K562 (cell line): ENCODE measurements at regions not wholly inside any gene's neighbourhood (a gene's known extent, or its start where the extent isn't known, plus 50 kb on each side); places are given as distances from the start of the nearest gene placed in this dataset.

Experiments used
- ATAC-seq: fragments of 200-7000 bp; cut with Tn5 transposase; 3 replicates; pipeline ENCODE4 v1.9.1; 2020; ENCODE audit warnings: moderate library complexity
- BruUV-seq: library from RNA; stranded (reverse); fragments of 400-500 nt; replicated peaks from 2 replicates; lab custom pipeline; 2021; lab: Mats Ljungman, UMichigan
- CTCF ChIA-PET: fragments of 300-600 bp; formaldehyde crosslinking; extraction: SDS; loops from one replicate; lab custom pipeline; 2021; ENCODE audit warnings: low intra/inter-chr PET ratio; lab: Yijun Ruan, JAX
- POLR2A ChIA-PET: fragments of 300-600, 350-650 bp; sonication (Branson Sonifier 250); formaldehyde crosslinking; extraction: SDS; loops from one replicate; lab custom pipeline; 2021; ENCODE audit warnings: antibody characterized with exemption, inconsistent platforms; lab: Yijun Ruan, JAX
- DNase-seq, 4 experiments: peaks; one replicate each; pipeline versions ENCODE4 v3.0.0 to v3.0.0-alpha.2; 2011 to 2018; ENCODE audit warnings: low spot score in 3 of 4, mixed read lengths in 3 of 4; ENCODE audit errors: extremely low read depth in 1 of 4
- FAIRE-seq: peaks from 2 replicates; lab custom pipeline; 2011; peaks lifted over from hg19 to GRCh38; lab: Jason Lieb, UNC
- H2AFZ ChIP-seq: 2 replicates; pipeline ENCODE4 v1.6.0; 2011; ENCODE audit warnings: low read depth, low read length, control low read depth, inconsistent platforms
- H3K27ac ChIP-seq: fragments of 200-600 bp; 3 replicates; pipeline ENCODE4 v1.8.0; 2011; ENCODE audit warnings: low read depth, mild to moderate bottlenecking, control low read depth, inconsistent platforms, low read length, moderate library complexity, mixed read lengths; ENCODE audit errors: extremely low read depth
- H3K27me3 ChIP-seq, 2 experiments: fragments of 300-600 bp in 1 of 2; 2 replicates in 1 of 2; 3 replicates in 1 of 2; pipeline versions ENCODE4 v1.6.0 to v1.8.0; 2011; ENCODE audit warnings: inconsistent platforms in 2 of 2, low read length in 2 of 2, mild to moderate bottlenecking in 1 of 2, mixed read lengths in 1 of 2, moderate library complexity in 1 of 2; ENCODE audit not compliant: control insufficient read depth in 2 of 2, insufficient read depth in 2 of 2
- H3K36me3 ChIP-seq: fragments of 300-600 bp; 3 replicates; pipeline ENCODE4 v1.8.0; 2011; ENCODE audit warnings: mild to moderate bottlenecking, low read length, inconsistent platforms; ENCODE audit not compliant: control insufficient read depth, insufficient read depth
- H3K4me1 ChIP-seq, 2 experiments: fragments of 200-600 bp in 1 of 2; replicated peaks in 1 of 2; 2 replicates in 1 of 2; 3 replicates in 1 of 2; pipeline versions ENCODE4 v1.5.1 to v1.8.0; 2011; ENCODE audit warnings: inconsistent platforms in 2 of 2, low read length in 2 of 2, mild to moderate bottlenecking in 1 of 2, mixed read lengths in 1 of 2, moderate library complexity in 1 of 2; ENCODE audit not compliant: control insufficient read depth in 2 of 2, insufficient read depth in 2 of 2
- H3K4me2 ChIP-seq: 2 replicates; pipeline ENCODE4 v1.6.1; 2011; ENCODE audit warnings: low read length, control low read depth, inconsistent platforms, mixed read lengths; ENCODE audit not compliant: insufficient read depth
- H3K4me3 ChIP-seq: fragments of 200-600 bp; sonication (generic), shearing (Covaris generic); 2 replicates; pipeline ENCODE4 v1.5.1; 2016; ENCODE audit warnings: control low read depth, inconsistent platforms
- H3K79me2 ChIP-seq: fragments of 200-600 bp; 3 replicates; pipeline ENCODE4 v1.8.0; 2011; ENCODE audit warnings: low read length, inconsistent platforms; ENCODE audit not compliant: control insufficient read depth, insufficient read depth
- H3K9ac ChIP-seq, 2 experiments: 2 replicates each; pipeline versions ENCODE4 v1.6.0 to v1.6.1; 2011; ENCODE audit warnings: low read depth in 2 of 2, low read length in 2 of 2, control low read depth in 1 of 2, inconsistent platforms in 1 of 2, mild to moderate bottlenecking in 1 of 2, mixed read lengths in 1 of 2; ENCODE audit not compliant: insufficient read depth in 1 of 2
- H3K9me1 ChIP-seq: one replicate; pipeline ENCODE4 v1.6.0; 2011; ENCODE audit warnings: inconsistent platforms, mild to moderate bottlenecking, low read length, moderate library complexity; ENCODE audit not compliant: control insufficient read depth, insufficient read depth
- H3K9me3 ChIP-seq: replicated peaks from 2 replicates; pipeline ENCODE4 v1.5.1; 2011; ENCODE audit warnings: low read depth, low read length, inconsistent platforms; ENCODE audit not compliant: control insufficient read depth, insufficient read depth
- H4K20me1 ChIP-seq: replicated peaks from 2 replicates; pipeline ENCODE4 v1.6.1; 2011; ENCODE audit warnings: low read length, inconsistent platforms, mixed read lengths; ENCODE audit not compliant: control insufficient read depth, insufficient read depth
- CBX1 ChIP-seq: sonication (generic); IDR thresholded peaks from 2 replicates; pipeline ENCODE4 v1.6.1; 2016; ENCODE audit warnings: antibody characterized with exemption, low read depth, mild to moderate bottlenecking
- CBX5 ChIP-seq: IDR thresholded peaks from 2 replicates; pipeline ENCODE4 v1.6.1; 2014; ENCODE audit warnings: low read depth, borderline replicate concordance
- FOS ChIP-seq: IDR thresholded peaks from 3 replicates; pipeline ENCODE4 v1.6.1; 2011; ENCODE audit not compliant: insufficient read length; ENCODE audit errors: extremely low read depth
- KDM1A ChIP-seq, 2 experiments: fragments of 450-650 bp; IDR thresholded peaks; 2 replicates each; pipeline ENCODE4 v1.6.1; 2016; ENCODE audit warnings: mild to moderate bottlenecking in 2 of 2
- UBTF ChIP-seq, 2 experiments: IDR thresholded peaks; 2 replicates each; pipeline ENCODE4 v1.6.1; 2012; ENCODE audit warnings: improper control_type of control experiment in 2 of 2, low read depth in 2 of 2, low read length in 2 of 2, borderline replicate concordance in 1 of 2
- XRCC4 ChIP-seq: IDR thresholded peaks from one replicate; pipeline ENCODE4 v1.6.1; 2011; ENCODE audit not compliant: insufficient read depth, insufficient read length; ENCODE audit errors: extremely low read depth
- ZNF23 ChIP-seq: fragments of 250-450 bp; sonication (Bioruptor Pico); IDR thresholded peaks from 2 replicates; pipeline ENCODE4 v1.4.0; 2020; ENCODE audit warnings: mild to moderate bottlenecking
- WGBS: fragments of 100-300 bp; shearing (Covaris generic); methylation state at CpG from one replicate; pipeline ENCODE4 v1.1.6; 2016; ENCODE audit warnings: low coverage, mixed read lengths; ENCODE audit not compliant: insufficient coverage; ENCODE audit errors: missing lambda C conversion rate; 5-methylcytosine and 5-hydroxymethylcytosine counted together
- in situ Hi-C: fragments of 300-500 bp; cut with MboI; formaldehyde crosslinking; loops from 4 replicates; pipeline ENCODE4 v1.15.0; 2018; ENCODE audit warnings: inconsistent platforms, mixed read lengths
- intact Hi-C: fragments of 100-400 bp; cut with micrococcal nuclease; formaldehyde crosslinking; loops from 2 replicates; pipeline ENCODE4 v1.14.2; 2022
- TF ChIP-seq, protein P1 (sequence below): fragments of 450-650 bp; conservative IDR thresholded peaks from 2 replicates; pipeline ENCODE4 v1.6.1; 2016; ENCODE audit warnings: missing genetic modification characterization, low read depth, mild to moderate bottlenecking, control low read depth, missing compliant biosample characterization

DNA sequence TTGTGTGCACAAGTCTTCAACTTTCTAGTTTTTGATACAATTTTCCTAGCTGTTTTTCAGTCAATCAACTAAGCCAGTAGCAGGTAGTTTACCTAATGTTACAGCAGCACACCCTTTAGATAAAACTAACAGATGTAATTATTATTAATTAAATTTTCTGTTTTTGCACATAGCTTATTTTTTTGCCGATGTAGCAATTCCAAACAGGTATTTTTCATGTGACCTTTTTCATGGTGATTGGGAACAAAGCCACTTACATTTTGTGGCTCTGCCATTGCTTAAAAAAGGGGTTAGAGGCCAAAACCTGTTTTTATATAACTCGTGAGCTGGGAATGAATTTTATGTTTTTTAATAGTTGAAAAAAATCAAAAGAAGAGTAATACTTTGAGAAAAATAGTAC, 724.5 kb downstream of the FAM181B start (continued):
- TF ChIP-seq, protein P1, sequence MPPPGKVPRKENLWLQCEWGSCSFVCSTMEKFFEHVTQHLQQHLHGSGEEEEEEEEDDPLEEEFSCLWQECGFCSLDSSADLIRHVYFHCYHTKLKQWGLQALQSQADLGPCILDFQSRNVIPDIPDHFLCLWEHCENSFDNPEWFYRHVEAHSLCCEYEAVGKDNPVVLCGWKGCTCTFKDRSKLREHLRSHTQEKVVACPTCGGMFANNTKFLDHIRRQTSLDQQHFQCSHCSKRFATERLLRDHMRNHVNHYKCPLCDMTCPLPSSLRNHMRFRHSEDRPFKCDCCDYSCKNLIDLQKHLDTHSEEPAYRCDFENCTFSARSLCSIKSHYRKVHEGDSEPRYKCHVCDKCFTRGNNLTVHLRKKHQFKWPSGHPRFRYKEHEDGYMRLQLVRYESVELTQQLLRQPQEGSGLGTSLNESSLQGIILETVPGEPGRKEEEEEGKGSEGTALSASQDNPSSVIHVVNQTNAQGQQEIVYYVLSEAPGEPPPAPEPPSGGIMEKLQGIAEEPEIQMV (tag) = no peak
- TF ChIP-seq XRCC4 (no peak), KDM1A (IDR thresholded peaks at IDR 0.05) (no peak), CBX1 (no peak), CBX5 (no peak)
- TF ChIP-seq, all 486 proteins: peak for 0

GRCh38 chr11:82007521-82007920, 726.1 kb downstream of the FAM181B start:
- no peak overlapping the region for H3K9ac ChIP-seq
- H3K27me3 ChIP-seq = no peaks in the 10 kb centered on the region
- DNase-seq (no peak), FAIRE-seq (no peak), ATAC-seq (no peak)
- no peak overlapping the region for H3K4me2 ChIP-seq
- H3K27ac ChIP-seq = no peak overlapping the region
- H4K20me1 ChIP-seq = no peaks in the 10 kb centered on the region
- no peak overlapping the region for H3K4me3 ChIP-seq
- in situ Hi-C loops (no loop called here), intact Hi-C loops (no loop called here)
- no peaks in the 10 kb centered on the region for H3K36me3 ChIP-seq
- ChIA-PET CTCF (no interaction called here), POLR2A (no interaction called here)
- no TSS peak for BruUV-seq
- no peaks in the 10 kb centered on the region for H3K9me3 ChIP-seq
- H2AFZ ChIP-seq = no peak overlapping the region
- no peaks in the 10 kb centered on the region for H3K79me2 ChIP-seq
- H3K4me1 ChIP-seq = no peaks in the 10 kb centered on the region
- 0% methylated on average over 6 of the region's 6 CpGs for WGBS
- no peaks in the 10 kb centered on the region for H3K9me1 ChIP-seq
- TF ChIP-seq ZNF23 (no peak), UBTF (IDR thresholded peaks at IDR 0.05; ENCODE audit: borderline replicate concordance in 1 of 2, low read depth in 2 of 2, low read length in 2 of 2) (no peak), FOS (no peak)
